Embryonic facial prominence (tissue), 1 donor: ENCODE measurements at regions not wholly inside any gene's neighbourhood (a gene's known extent, or its start where the extent isn't known, plus 50 kb on each side); places are given as distances from the start of the nearest gene placed in this dataset.
"Not testable (repeated sequence)": the region's sequence is repeated elsewhere in the genome, so short reads cannot be mapped to it uniquely, and the experiment has no call there.

Source experiments
- DNase-seq: peaks from one replicate; pipeline ENCODE4 v3.0.0-alpha.2; 2016; ENCODE audit errors: extremely low spot score

DNA sequence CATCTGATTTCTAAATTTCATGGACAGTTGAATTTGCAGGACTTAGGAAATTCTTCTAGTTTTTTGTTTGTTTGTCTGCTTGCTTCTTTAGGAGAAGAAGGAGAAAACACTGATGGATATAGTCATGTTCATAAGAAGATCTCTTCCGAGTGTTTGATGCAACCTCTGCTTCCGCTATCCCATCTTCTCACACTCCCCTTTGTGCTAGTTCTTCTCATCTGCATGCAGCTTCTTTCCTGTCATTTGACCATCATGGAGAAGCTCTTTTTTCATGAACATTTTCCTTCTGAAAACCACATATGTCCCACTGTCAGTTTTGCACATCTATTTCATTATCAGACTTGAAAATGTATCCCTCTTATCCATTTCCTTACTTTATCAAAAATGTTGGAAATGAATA, 346.9 kb upstream of the PRKCQ start:
- no peak for DNase-seq

GRCh38 chr10:6925146-6925545, 345.1 kb upstream of the PRKCQ start:
- DNase-seq: no peak

- no peak for DNase-seq
Observed at GRCh38 chr10:6924166-6924565, 344.1 kb upstream of the PRKCQ start.

GRCh38 chr10:6921026-6921425, 340.9 kb upstream of the PRKCQ start:
- not testable (repeated sequence) for DNase-seq

- peak; percentile 11 for DNase-seq
Observed at GRCh38 chr10:6920072-6921019, 340.3 kb upstream of the PRKCQ start.

DNA sequence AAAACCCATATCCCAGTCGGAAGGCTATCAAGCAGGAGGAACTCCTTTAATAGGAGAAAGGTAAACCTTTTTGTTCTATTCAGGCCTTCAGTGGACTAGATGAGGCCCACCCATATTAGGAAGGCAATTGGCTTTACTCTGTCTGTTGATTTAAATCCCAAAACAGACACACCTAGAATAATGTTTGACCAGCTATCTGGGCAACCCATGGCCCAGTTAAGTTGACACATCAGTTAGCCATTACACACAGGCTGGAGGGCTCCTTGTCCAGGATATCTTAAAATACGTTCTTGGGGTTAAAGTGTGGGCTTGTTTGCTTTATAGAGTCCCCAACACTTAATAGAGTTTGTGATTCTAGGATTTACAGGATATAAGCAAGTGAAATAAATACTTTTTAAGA, 339.0 kb upstream of the PRKCQ start:
- no peak for DNase-seq

DNA sequence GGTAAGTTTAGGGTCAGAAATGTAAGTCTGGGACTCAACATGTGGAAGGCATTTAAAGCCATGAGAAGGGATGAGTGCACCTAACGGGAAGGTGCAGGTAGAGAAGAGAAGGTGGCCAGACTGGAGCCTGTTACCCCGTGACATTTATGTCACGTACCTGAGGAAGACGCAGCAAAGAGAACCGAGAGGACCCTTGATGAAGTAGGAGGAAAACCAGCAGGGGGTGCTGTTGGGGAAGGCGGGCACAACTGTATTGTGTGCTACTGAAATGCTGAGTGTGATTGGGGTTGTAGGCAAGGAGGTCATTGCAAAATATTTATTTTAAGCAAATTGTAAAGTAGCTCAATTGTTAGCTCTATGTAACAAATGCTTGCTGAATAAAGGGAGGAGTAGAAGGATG, 338.2 kb upstream of the PRKCQ start:
- no peak for DNase-seq

- no peak for DNase-seq
Observed at GRCh38 chr10:6917125-6917524, 337.0 kb upstream of the PRKCQ start.

DNA sequence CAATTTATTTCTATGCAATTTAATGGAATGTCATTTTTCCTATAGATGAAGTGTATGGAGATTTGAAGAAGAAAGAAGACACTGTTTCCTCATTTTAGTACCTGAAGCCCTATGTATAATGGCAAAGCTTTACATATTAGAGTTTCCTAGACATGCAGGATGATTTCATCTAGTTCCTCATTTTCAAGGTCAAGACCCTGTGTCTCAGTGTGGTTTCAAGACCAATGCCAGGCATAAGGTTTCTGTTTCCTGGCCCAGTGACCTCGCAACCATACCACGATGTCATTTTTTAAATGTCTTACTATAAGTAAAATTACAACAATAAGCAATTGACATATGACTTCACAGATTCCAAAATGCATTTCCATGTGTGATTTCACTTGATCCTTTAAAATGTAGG, 336.5 kb upstream of the PRKCQ start:
- no peak for DNase-seq

- no peak for DNase-seq
Observed at GRCh38 chr10:6915307-6915706, 335.2 kb upstream of the PRKCQ start.

GRCh38 chr10:6912929-6913328, 332.9 kb upstream of the PRKCQ start:
- DNase-seq: no peak

- no peak for DNase-seq
Observed at GRCh38 chr10:6912424-6912823, 332.3 kb upstream of the PRKCQ start.

DNA sequence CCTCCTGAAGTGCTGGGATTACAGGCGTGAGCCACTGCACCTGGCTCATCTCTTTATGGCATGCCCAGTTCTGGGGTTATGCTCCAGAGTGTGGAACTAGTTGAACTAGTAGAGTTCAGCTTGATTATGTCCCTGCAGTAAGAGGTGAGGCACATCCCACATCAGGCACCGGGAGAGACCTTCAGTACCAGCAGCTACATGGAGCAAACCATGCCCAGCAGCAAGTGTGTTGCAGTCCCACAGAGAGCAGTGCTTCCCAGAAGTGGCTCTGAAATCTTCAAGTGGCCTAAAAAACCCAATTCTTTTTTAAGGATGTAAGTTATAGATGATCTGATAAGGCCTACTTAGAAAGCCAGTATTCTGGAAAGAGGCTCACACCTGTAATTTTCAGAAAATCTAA, 331.9 kb upstream of the PRKCQ start:
- DNase-seq: no peak

DNA sequence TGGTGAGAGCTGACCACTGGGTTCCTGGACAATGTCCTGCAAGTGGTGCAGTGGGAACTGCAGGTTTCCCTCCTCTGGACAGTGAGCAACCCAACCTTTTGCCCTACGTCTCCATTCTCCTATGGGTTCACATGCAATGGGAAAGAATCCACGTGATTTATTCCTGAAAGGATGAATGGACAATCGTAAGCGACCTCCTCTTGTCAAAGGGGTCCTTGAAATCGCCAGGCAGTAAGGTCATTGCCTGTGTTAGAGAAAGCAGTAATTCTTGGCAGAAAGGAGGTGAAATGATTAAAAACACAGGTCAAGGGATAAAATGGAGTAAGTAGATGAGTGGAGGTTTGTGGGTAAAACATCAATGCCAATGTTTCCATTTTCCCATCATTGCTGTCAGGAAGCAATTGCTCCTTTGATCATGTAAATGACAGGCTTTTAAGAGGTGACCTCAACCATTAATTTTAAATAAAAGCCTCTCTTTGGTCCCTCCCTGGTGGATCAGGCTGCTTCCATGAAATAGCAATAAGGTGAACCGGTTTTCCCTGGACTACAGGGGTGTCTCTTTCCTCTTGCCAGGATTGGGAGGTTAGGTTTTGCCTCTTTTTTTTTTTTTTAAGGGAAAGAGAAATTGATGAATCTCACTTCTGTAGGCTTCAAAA, 330.0 kb upstream of the PRKCQ start:
- DNase-seq: no peak

- no peak for DNase-seq
Observed at GRCh38 chr10:6907877-6908530, 327.9 kb upstream of the PRKCQ start.

DNA sequence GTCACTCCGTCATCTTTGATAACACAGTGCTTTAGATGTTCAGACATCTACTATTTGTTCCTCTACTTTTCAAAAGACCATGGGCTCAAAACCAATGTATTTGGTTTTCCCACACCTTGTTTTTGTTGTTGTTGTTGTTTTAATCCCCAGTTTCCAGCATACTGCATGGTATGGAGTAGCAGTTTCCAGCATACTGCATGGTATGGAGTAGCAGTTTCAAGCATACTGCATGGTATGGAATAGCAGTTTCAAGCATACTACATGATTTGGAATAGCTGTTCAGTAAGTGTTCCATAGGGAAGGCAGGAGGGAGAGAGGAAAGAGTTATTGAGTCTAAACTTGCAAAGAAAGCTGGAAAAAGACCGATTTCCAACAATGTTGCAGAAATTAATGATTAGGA, 314.3 kb upstream of the PRKCQ start:
- DNase-seq: no peak

DNA sequence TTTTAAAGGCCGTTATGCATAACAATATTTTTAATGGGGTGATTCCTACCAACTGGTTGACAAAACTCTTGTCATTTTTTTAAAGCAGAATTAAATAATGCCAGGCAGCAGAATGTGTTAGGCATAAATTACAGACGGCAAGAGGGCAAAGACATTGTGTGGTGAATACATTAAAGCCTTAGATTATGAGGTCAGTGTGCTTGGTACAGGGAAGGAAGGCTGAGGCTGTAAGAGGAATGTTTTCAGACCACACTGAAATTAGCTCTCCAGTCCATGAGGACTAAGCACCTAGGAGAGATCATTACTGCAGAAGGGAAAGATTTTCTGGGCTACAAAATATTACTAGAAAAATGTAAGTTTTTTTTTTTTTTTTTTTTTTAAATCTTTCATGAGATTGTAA, 312.8 kb upstream of the PRKCQ start:
- no peak for DNase-seq

- no peak for DNase-seq
Observed at GRCh38 chr10:6891924-6892323, 311.8 kb upstream of the PRKCQ start.

- DNase-seq: no peak
Observed at GRCh38 chr10:6889718-6890117, 309.6 kb upstream of the PRKCQ start.

DNA sequence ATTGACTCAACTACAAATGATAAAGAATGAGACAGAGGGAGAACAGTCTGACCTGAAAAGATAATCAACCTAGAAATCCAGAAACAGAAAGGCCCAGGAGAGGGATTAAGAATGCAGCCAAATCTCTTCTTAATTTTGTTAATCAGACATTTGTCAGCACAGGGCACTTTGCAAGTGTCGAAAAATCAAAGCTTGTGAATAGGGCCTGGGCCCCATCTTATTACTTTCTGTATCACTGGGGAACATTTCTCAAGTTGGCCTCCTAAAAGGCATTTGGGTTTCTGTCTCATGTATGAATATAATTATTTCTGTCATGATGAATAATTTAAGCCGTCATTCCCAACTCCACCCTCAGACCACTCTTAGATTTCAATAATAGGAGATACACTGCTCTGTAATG, 308.4 kb upstream of the PRKCQ start:
- no peak for DNase-seq

DNA sequence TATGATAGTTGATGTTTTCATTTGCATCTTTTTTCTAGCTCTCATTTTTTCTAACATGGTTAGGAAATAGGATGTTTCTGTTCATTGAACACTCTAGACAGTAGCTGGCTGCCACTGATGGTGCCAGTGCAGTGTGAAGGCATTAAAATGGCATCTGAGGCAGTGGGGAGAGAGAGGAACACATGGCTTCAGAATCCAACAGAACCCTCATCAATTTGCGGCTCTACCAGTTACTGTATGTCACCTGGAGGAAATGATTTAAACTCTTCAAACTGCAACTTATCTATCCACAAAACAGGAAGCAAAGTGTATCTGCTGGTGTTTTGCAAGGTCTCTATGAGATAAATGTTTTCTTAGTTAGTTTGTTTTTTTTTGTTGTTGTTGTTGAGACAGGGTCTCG, 305.2 kb upstream of the PRKCQ start:
- no peak for DNase-seq

- no peak for DNase-seq
Observed at GRCh38 chr10:6881987-6882386, 301.9 kb upstream of the PRKCQ start.
